H9 (cell line): ENCODE measurements at regions not wholly inside any gene's neighbourhood (a gene's known extent, or its start where the extent isn't known, plus 50 kb on each side); places are given as distances from the start of the nearest gene placed in this dataset.

Experiments
- DNase-seq: peaks from one replicate; pipeline ENCODE4 v3.0.0-alpha.2; 2017
- H2AFZ ChIP-seq: one replicate; pipeline ENCODE4 v1.6.1; 2013; ENCODE audit warnings: mild to moderate bottlenecking, low read length, control low read depth, moderate library complexity
- H2AK5ac ChIP-seq: 2 replicates; pipeline ENCODE4 v1.6.1; 2013; ENCODE audit warnings: low read length, control low read depth, mixed read lengths; ENCODE audit not compliant: insufficient read length
- H2BK120ac ChIP-seq: one replicate; pipeline ENCODE4 v1.6.1; 2013; ENCODE audit warnings: low read depth, mild to moderate bottlenecking, low read length, control low read depth, inconsistent platforms; ENCODE audit not compliant: poor library complexity, severe bottlenecking
- H2BK12ac ChIP-seq: 2 replicates; pipeline ENCODE4 v1.6.1; 2013; ENCODE audit warnings: low read length, control low read depth, mixed read lengths, low read depth; ENCODE audit not compliant: insufficient read length
- H2BK15ac ChIP-seq: 2 replicates; pipeline ENCODE4 v1.6.1; 2013; ENCODE audit warnings: low read depth, low read length, control low read depth
- H2BK20ac ChIP-seq: one replicate; pipeline ENCODE4 v1.6.1; 2013; ENCODE audit warnings: low read depth, mild to moderate bottlenecking, low read length, control low read depth, inconsistent platforms; ENCODE audit not compliant: poor library complexity, severe bottlenecking
- H2BK5ac ChIP-seq: 2 replicates; pipeline ENCODE4 v1.6.1; 2013; ENCODE audit warnings: low read length, control low read depth, mixed read lengths; ENCODE audit not compliant: insufficient read length
- H3K14ac ChIP-seq: 2 replicates; pipeline ENCODE4 v1.6.1; 2013; ENCODE audit warnings: low read length, control low read depth; ENCODE audit not compliant: insufficient read depth
- H3K18ac ChIP-seq: 2 replicates; pipeline ENCODE4 v1.6.1; 2013; ENCODE audit warnings: low read depth, mild to moderate bottlenecking, mixed read lengths, low read length, control low read depth; ENCODE audit not compliant: insufficient read length
- H3K23ac ChIP-seq: 2 replicates; pipeline ENCODE4 v1.6.1; 2013; ENCODE audit warnings: low read length, control low read depth, mixed read lengths, low read depth; ENCODE audit not compliant: insufficient read length
- H3K23me2 ChIP-seq: 2 replicates; pipeline ENCODE4 v1.6.1; 2013; ENCODE audit warnings: low read depth, mild to moderate bottlenecking, mixed read lengths, low read length, control low read depth; ENCODE audit not compliant: insufficient read length, poor library complexity, severe bottlenecking
- H3K27ac ChIP-seq: 2 replicates; pipeline ENCODE4 v1.5.1; 2013; ENCODE audit warnings: low read length, control low read depth, mixed read lengths, low read depth; ENCODE audit not compliant: insufficient read length
- H3K27me3 ChIP-seq: 2 replicates; pipeline ENCODE4 v1.6.1; 2013; ENCODE audit warnings: low read length, control low read depth, inconsistent platforms; ENCODE audit not compliant: insufficient read depth
- H3K4ac ChIP-seq: 2 replicates; pipeline ENCODE4 v1.6.1; 2013; ENCODE audit warnings: low read depth, mild to moderate bottlenecking, control low read depth, inconsistent platforms, low read length, moderate library complexity
- H3K4me1 ChIP-seq: 2 replicates; pipeline ENCODE4 v1.6.1; 2013; ENCODE audit warnings: low read length, control low read depth, inconsistent platforms; ENCODE audit not compliant: insufficient read depth
- H3K4me2 ChIP-seq: 2 replicates; pipeline ENCODE4 v1.6.1; 2013; ENCODE audit warnings: low read length, control low read depth, mixed read lengths; ENCODE audit not compliant: insufficient read length, insufficient read depth
- H3K56ac ChIP-seq: 2 replicates; pipeline ENCODE4 v1.6.1; 2013; ENCODE audit warnings: low read depth, mild to moderate bottlenecking, mixed read lengths, low read length, control low read depth; ENCODE audit not compliant: insufficient read length
- H3K79me1 ChIP-seq: 2 replicates; pipeline ENCODE4 v1.6.1; 2013; ENCODE audit warnings: low read depth, mild to moderate bottlenecking, moderate library complexity, low read length, control low read depth, inconsistent platforms; ENCODE audit not compliant: insufficient read depth, poor library complexity, severe bottlenecking
- H3K79me2 ChIP-seq: 2 replicates; pipeline ENCODE4 v1.6.1; 2013; ENCODE audit warnings: low read length, control low read depth, inconsistent platforms; ENCODE audit not compliant: insufficient read depth
- H3K9ac ChIP-seq: 2 replicates; pipeline ENCODE4 v1.6.1; 2013; ENCODE audit warnings: low read length, control low read depth, mixed read lengths; ENCODE audit not compliant: insufficient read length; ENCODE audit errors: extremely low read depth
- H3K9me3 ChIP-seq: one replicate; pipeline ENCODE4 v1.6.1; 2013; ENCODE audit warnings: low read depth, low read length, inconsistent platforms; ENCODE audit not compliant: control insufficient read depth
- H3T11ph ChIP-seq: one replicate; pipeline ENCODE4 v1.6.1; 2013; ENCODE audit warnings: mild to moderate bottlenecking, low read length, control low read depth, inconsistent platforms
- H4K20me1 ChIP-seq: one replicate; pipeline ENCODE4 v1.6.1; 2013; ENCODE audit not compliant: control insufficient read depth, insufficient read length, insufficient read depth
- H4K5ac ChIP-seq: 2 replicates; pipeline ENCODE4 v1.6.1; 2013; ENCODE audit warnings: low read depth, mild to moderate bottlenecking, mixed read lengths, low read length, control low read depth; ENCODE audit not compliant: insufficient read length
- H4K8ac ChIP-seq: replicated peaks from 2 replicates; pipeline ENCODE4 v1.6.1; 2013; ENCODE audit warnings: low read length, control low read depth, mixed read lengths, low read depth; ENCODE audit not compliant: insufficient read length
- H4K91ac ChIP-seq: 2 replicates; pipeline ENCODE4 v1.6.1; 2013; ENCODE audit warnings: low read depth, mild to moderate bottlenecking, moderate library complexity, mixed read lengths, low read length, control low read depth; ENCODE audit not compliant: insufficient read length
- H3K27ac Mint-ChIP-seq, 3 experiments: 2 replicates in 2 of 3; 3 replicates in 1 of 3; pipeline ENCODE4 v1.8.0; 2020 to 2021; ENCODE audit warnings: mixed read lengths in 3 of 3, mild to moderate bottlenecking in 1 of 3, moderate library complexity in 1 of 3
- H3K27me3 Mint-ChIP-seq: 2 replicates; pipeline ENCODE4 v1.8.0; 2021; ENCODE audit warnings: low read depth, mild to moderate bottlenecking, moderate library complexity, mixed read lengths
- H3K36me3 Mint-ChIP-seq, 3 experiments: 2 replicates in 2 of 3; 3 replicates in 1 of 3; pipeline ENCODE4 v1.8.0; 2020 to 2021; ENCODE audit warnings: low read depth in 3 of 3, mixed read lengths in 3 of 3; ENCODE audit not compliant: insufficient read depth in 1 of 3
- H3K4me1 Mint-ChIP-seq, 2 experiments: 2 replicates each; pipeline ENCODE4 v1.8.0; 2020; ENCODE audit warnings: mixed read lengths in 2 of 2
- H3K4me3 Mint-ChIP-seq, 2 experiments: 2 replicates in 1 of 2; 3 replicates in 1 of 2; pipeline ENCODE4 v1.8.0; 2020 to 2021; ENCODE audit warnings: mild to moderate bottlenecking in 2 of 2, mixed read lengths in 2 of 2, moderate library complexity in 1 of 2
- H3K9me3 Mint-ChIP-seq, 2 experiments: 2 replicates in 1 of 2; 3 replicates in 1 of 2; pipeline ENCODE4 v1.8.0; 2020; ENCODE audit warnings: mild to moderate bottlenecking in 2 of 2, mixed read lengths in 2 of 2, moderate library complexity in 1 of 2
- CTCF ChIP-seq: fragments of 200-600 bp; sonication (generic); conservative IDR thresholded peaks from 3 replicates; pipeline ENCODE4 v1.8.0; 2021; ENCODE audit warnings: antibody characterized with exemption, mild to moderate bottlenecking
- WGBS: extraction: QIAGEN DNeasy Blood & Tissue Kit; methylation state at CpG from one replicate; pipeline ENCODE4 v1.1.7; 2013; ENCODE audit warnings: missing lambda C conversion rate, low lambda C conversion rate, mixed read lengths; ENCODE audit not compliant: insufficient read length; ENCODE audit errors: extremely low coverage; 5-methylcytosine and 5-hydroxymethylcytosine counted together

GRCh38 chr14:89616425-89616824 lies 199.4 kb upstream of the FOXN3 start:
- Histone ChIP-seq H3K4me2 (peak overlapping the region; percentile 96), H4K20me1 (no peaks in the 10 kb centered on the region), H3K23ac (no peak overlapping the region), H3K27ac (peak overlapping the region; percentile 92), H3K9ac (no peak overlapping the region), H3K9me3 (no peaks in the 10 kb centered on the region), H3K56ac (no peak overlapping the region), H3K14ac (no peak overlapping the region), H3K79me1 (peaks cover 3% of the 10 kb centered on the region), H2AK5ac (no peak overlapping the region), H2BK12ac (no peak overlapping the region), H3K4ac (no peak overlapping the region), H3K18ac (no peak overlapping the region), H2BK5ac (peak overlapping the region; percentile 67), H4K91ac (no peak overlapping the region), H3K23me2 (peaks cover 9% of the 10 kb centered on the region), H4K5ac (no peak overlapping the region), H2BK15ac (no peak overlapping the region), H3K27me3 (no peaks in the 10 kb centered on the region), H4K8ac (no peak overlapping the region), H3K79me2 (peaks cover 29% of the 10 kb centered on the region; the same call in 1 of the 2 replicates), H2BK20ac (no peak overlapping the region), H2BK120ac (no peak overlapping the region), H3K4me1 (peaks cover 20% of the 10 kb centered on the region), H3T11ph (no peak overlapping the region), H2AFZ (no peak overlapping the region)
- WGBS: no CpG with 5 or more reads among the region's 2 CpGs
- no peaks in the 10 kb centered on the region for H3K27me3 Mint-ChIP-seq
- peaks cover 5 to 7% (median 6%) of the 10 kb centered on the region in 3 experiments; a peak in 5 of 7 replicates for H3K36me3 Mint-ChIP-seq
- peak overlapping the region; percentile 82 to 95 for H3K4me3 Mint-ChIP-seq
- H3K4me1 Mint-ChIP-seq: peaks cover 74% of the 10 kb centered on the region in 2 experiments
- TF ChIP-seq CTCF: no peak
- no peak for DNase-seq
- no peaks in the 10 kb centered on the region for H3K9me3 Mint-ChIP-seq
- peak overlapping the region; percentile 88 to 92 (median 88); a peak in 6 of 7 replicates for H3K27ac Mint-ChIP-seq
